ENCODE measurements at regions not wholly inside any gene's neighbourhood (a gene's known extent, or its start where the extent isn't known, plus 50 kb on each side); places are given as distances from the start of the nearest gene placed in this dataset.

GRCh38 chr10:44042926-44043602, 341.8 kb downstream of the CXCL12 start:
- H3K9me3 ChIP-seq (ENCODE audit: insufficient read depth in 2 of 2, low read depth in 1 of 2, low read length in 1 of 2), result no peaks in the 10 kb centered on the region
- H3K4me3 ChIP-seq (ENCODE audit: extremely low read depth in 1 of 4, insufficient read depth in 2 of 4, low read depth in 3 of 4, low read length in 4 of 4), result no peak overlapping the region
- no peak overlapping the region for H3K27ac ChIP-seq (ENCODE audit: low read depth, low read length)
- no peak overlapping the region for H2BK12ac ChIP-seq (ENCODE audit: low read depth, low read length)
- no peaks in the 10 kb centered on the region for H3K79me1 ChIP-seq (ENCODE audit: low read depth, low read length)
- H3K56ac ChIP-seq (replicated peaks; ENCODE audit: insufficient read length, low read depth, low read length), result no peak overlapping the region
- no peak overlapping the region for H4K8ac ChIP-seq (ENCODE audit: extremely low read depth, insufficient read depth, low read length)
- no peaks in the 10 kb centered on the region for H3K27me3 ChIP-seq (replicated peaks in 1 of 4; ENCODE audit: control insufficient read depth in 3 of 4, extremely low read depth in 1 of 4, insufficient read depth in 3 of 4, low read length in 3 of 4)
- H3K79me2 ChIP-seq (ENCODE audit: control insufficient read depth in 1 of 2, insufficient read depth in 2 of 2, low read length in 2 of 2), result no peaks in the 10 kb centered on the region
- H3K23ac ChIP-seq (ENCODE audit: insufficient read length), result no peak overlapping the region
- H3K23me2 ChIP-seq (ENCODE audit: low read depth, low read length), result no peaks in the 10 kb centered on the region
- DNase-seq (ENCODE audit: low read depth in 1 of 2, low spot score in 2 of 2), result peak in 1 of 2 experiments; percentile 36
- H3K4ac ChIP-seq (replicated peaks; ENCODE audit: insufficient read length, low read depth, low read length), result no peak overlapping the region
- ChIA-PET CTCF (ENCODE audit: partially characterized antibody) (interaction anchor here (0.9 to 1.3 kb wide), 3 partner anchors 9 to 353 kb away, joined by 3 to 5 read pairs (median 4); no protein-coding TSS in a partner anchor), POLR2A (ENCODE audit: partially characterized antibody) (no interaction called here)
- H4K20me1 ChIP-seq (replicated peaks in 1 of 2; ENCODE audit: control insufficient read depth in 1 of 2, insufficient read depth in 2 of 2, low read length in 2 of 2), result no peaks in the 10 kb centered on the region
- H2BK20ac ChIP-seq (ENCODE audit: low read length), result no peak overlapping the region
- no peak overlapping the region for H3K4me2 ChIP-seq (ENCODE audit: insufficient read depth in 1 of 2, low read depth in 2 of 2, low read length in 2 of 2)
- H3K14ac ChIP-seq (ENCODE audit: insufficient read length), result no peak overlapping the region
- H2BK5ac ChIP-seq (ENCODE audit: low read depth, low read length), result no peak overlapping the region
- H2AFZ ChIP-seq (ENCODE audit: low read length), result no peak overlapping the region
- H2AK5ac ChIP-seq (ENCODE audit: low read depth, low read length), result no peak overlapping the region
- no peaks in the 10 kb centered on the region for H3K36me3 ChIP-seq (ENCODE audit: control insufficient read depth in 2 of 4, insufficient read depth in 4 of 4, low read length in 3 of 4)
- 85% methylated on average over 8 of the region's 9 CpGs; no CpG with 5 or more reads in 1 of the 2 experiments for WGBS, 2 experiments (ENCODE audit: extremely low coverage in 1 of 2, insufficient coverage in 1 of 2, insufficient read length in 1 of 2, insufficient replicate concordance in 2 of 2, low coverage in 1 of 2, low lambda C conversion rate in 2 of 2, missing lambda C conversion rate in 1 of 2)
- H3K18ac ChIP-seq (ENCODE audit: extremely low read depth, low read length), result no peak overlapping the region
- no peak overlapping the region for H4K5ac ChIP-seq (ENCODE audit: insufficient read length, low read depth, low read length)
- H2BK120ac ChIP-seq (replicated peaks; ENCODE audit: low read depth, low read length), result no peak overlapping the region
- H3K4me1 ChIP-seq (replicated peaks in 1 of 4; ENCODE audit: control insufficient read depth in 3 of 4, insufficient read depth in 4 of 4, low read length in 3 of 4), result peaks cover 0 to 6% (median 3%) of the 10 kb centered on the region in 4 experiments; a peak in 5 of 7 replicates
- no peak overlapping the region for H4K91ac ChIP-seq (replicated peaks; ENCODE audit: insufficient read length, low read length)
- no peak overlapping the region for H2BK15ac ChIP-seq (ENCODE audit: low read length)
- no peak for FAIRE-seq
- no peak overlapping the region for H3K9ac ChIP-seq (replicated peaks in 1 of 4; ENCODE audit: extremely low read depth in 1 of 4, low read depth in 3 of 4, low read length in 3 of 4)
- TF ChIP-seq SRF (IDR thresholded peaks at IDR 0.05; ENCODE audit: low read depth, low read length) (no peak), EZH2 (IDR thresholded peaks at IDR 0.05; ENCODE audit: low read depth, low read length, severe bottlenecking) (no peak), GTF2F1 (IDR thresholded peaks at IDR 0.05; ENCODE audit: borderline replicate concordance, low read depth, low read length) (no peak), CBX5 (IDR thresholded peaks at IDR 0.05; ENCODE audit: low read depth, low read length) (no peak), ASH2L (IDR thresholded peaks at IDR 0.05; ENCODE audit: low read length) (no peak), HDAC6 (IDR thresholded peaks at IDR 0.05; ENCODE audit: low read depth, low read length) (no peak), SP1 (IDR thresholded peaks at IDR 0.05; ENCODE audit: low read depth, low read length) (no peak), POLR2AphosphoS5 (IDR thresholded peaks at IDR 0.05; ENCODE audit: low read depth, low read length) (no peak), BCL11A (IDR thresholded peaks at IDR 0.05; ENCODE audit: low read depth in 2 of 2, low read length in 2 of 2) (no peak), KDM5A (IDR thresholded peaks at IDR 0.05; ENCODE audit: low read length) (no peak), SP4 (IDR thresholded peaks at IDR 0.05; ENCODE audit: low read length) (no peak), SIX5 (IDR thresholded peaks at IDR 0.05; ENCODE audit: low read depth, low read length) (no peak), E2F6 (IDR thresholded peaks at IDR 0.05) (no peak), KDM1A (IDR thresholded peaks at IDR 0.05; ENCODE audit: borderline replicate concordance, low read length) (no peak)

Data from H1 (cell line).